Aorta (tissue), 5 donors: ENCODE measurements at regions not wholly inside any gene's neighbourhood (a gene's known extent, or its start where the extent isn't known, plus 50 kb on each side); places are given as distances from the start of the nearest gene placed in this dataset.
"Not testable (repeated sequence)": the region's sequence is repeated elsewhere in the genome, so short reads cannot be mapped to it uniquely, and the experiment has no call there.

ENCODE experiments used
- ATAC-seq: fragments of 200-7000 bp; cut with Tn5 transposase; one replicate; pipeline ENCODE4 v1.9.1; 2022; ENCODE audit warnings: moderate library complexity; ENCODE audit not compliant: low FRiP score
- DNase-seq, 2 donors: peaks; one replicate each; pipeline ENCODE4 v3.0.0-alpha.2; 2020
- H3K27ac ChIP-seq, 2 donors: one replicate each; pipeline ENCODE4 v1.5.1; 2013; ENCODE audit warnings: low read length in 2 of 2, mild to moderate bottlenecking in 2 of 2, moderate library complexity in 2 of 2, control low read depth in 1 of 2, inconsistent platforms in 1 of 2, low read depth in 1 of 2
- H3K27me3 ChIP-seq, 2 donors: one replicate each; pipeline ENCODE4 v1.6.1; 2013; ENCODE audit warnings: control low read depth in 1 of 2, low read length in 1 of 2, mild to moderate bottlenecking in 1 of 2, moderate library complexity in 1 of 2; ENCODE audit not compliant: insufficient read depth in 2 of 2, control insufficient read depth in 1 of 2
- H3K36me3 ChIP-seq, 2 donors: one replicate each; pipeline ENCODE4 v1.6.1; 2013; ENCODE audit warnings: control low read depth in 1 of 2, low read length in 1 of 2, mild to moderate bottlenecking in 1 of 2; ENCODE audit not compliant: insufficient read depth in 2 of 2, control insufficient read depth in 1 of 2
- H3K4me1 ChIP-seq, 2 donors: one replicate each; pipeline ENCODE4 v1.6.1; 2013; ENCODE audit warnings: low read length in 2 of 2, control low read depth in 1 of 2, mild to moderate bottlenecking in 1 of 2, moderate library complexity in 1 of 2; ENCODE audit not compliant: insufficient read depth in 2 of 2, control insufficient read depth in 1 of 2
- H3K4me3 ChIP-seq, 2 donors: one replicate each; pipeline ENCODE4 v1.5.1; 2013; ENCODE audit warnings: low read length in 2 of 2, control low read depth in 1 of 2, mild to moderate bottlenecking in 1 of 2
- H3K9me3 ChIP-seq: one replicate; pipeline ENCODE4 v1.6.1; 2013; ENCODE audit warnings: mild to moderate bottlenecking, low read length; ENCODE audit not compliant: control insufficient read depth
- WGBS, 2 donors: extraction: QIAGEN DNeasy Blood & Tissue Kit; methylation state at CpG; one replicate each; pipeline ENCODE4 v1.1.7; 2013; 5-methylcytosine and 5-hydroxymethylcytosine counted together
- intact Hi-C, 2 donors: fragments of 100-400 bp; cut with DNase I; formaldehyde crosslinking; loops; one replicate each; pipeline versions ENCODE4 v1.14.2 to v1.15.0; 2022
- donor health status: healthy with polysubstance abuse.
- donor health status: Bipolar disorder and iron deficiency.
- donor health status: DM: no; HTN: no; CAD: no.
- donor health status: DM: no; HTN: no; CAD: no.
- donor health status: DM: yes; HTN: yes; CAD: no.

DNA sequence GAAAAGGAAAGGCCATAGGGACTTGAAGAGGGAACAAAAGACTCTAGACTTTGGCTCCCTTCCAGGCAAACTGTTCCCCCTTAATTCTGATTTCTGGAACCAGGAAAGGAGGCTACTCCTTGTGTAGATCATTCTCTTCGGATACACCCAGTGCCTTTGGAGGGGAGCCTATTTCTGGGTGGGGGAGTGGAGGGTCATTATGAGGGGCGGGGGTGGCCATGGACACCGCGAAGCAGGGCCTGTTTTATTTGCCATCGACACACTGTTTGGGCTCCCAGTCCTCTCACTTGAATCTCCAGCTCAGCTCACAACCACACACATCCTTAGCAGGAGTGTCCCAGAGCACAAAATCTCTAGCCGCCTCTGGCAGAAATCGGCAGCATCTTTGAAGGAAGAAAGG lies 132.3 kb downstream of the PXDC1 start:
- no peaks in the 10 kb centered on the region for H3K36me3 ChIP-seq
- no peak for ATAC-seq
- H3K27me3 ChIP-seq: no peaks in the 10 kb centered on the region
- H3K4me1 ChIP-seq: no peaks in the 10 kb centered on the region
- no peak for DNase-seq
- intact Hi-C loops: no loop called here
- no peak overlapping the region for H3K27ac ChIP-seq
- no peak overlapping the region for H3K4me3 ChIP-seq
- H3K9me3 ChIP-seq: no peaks in the 10 kb centered on the region
- WGBS, 2 donors: 93 to 94% methylated on average over 7 of the region's 7 CpGs

DNA sequence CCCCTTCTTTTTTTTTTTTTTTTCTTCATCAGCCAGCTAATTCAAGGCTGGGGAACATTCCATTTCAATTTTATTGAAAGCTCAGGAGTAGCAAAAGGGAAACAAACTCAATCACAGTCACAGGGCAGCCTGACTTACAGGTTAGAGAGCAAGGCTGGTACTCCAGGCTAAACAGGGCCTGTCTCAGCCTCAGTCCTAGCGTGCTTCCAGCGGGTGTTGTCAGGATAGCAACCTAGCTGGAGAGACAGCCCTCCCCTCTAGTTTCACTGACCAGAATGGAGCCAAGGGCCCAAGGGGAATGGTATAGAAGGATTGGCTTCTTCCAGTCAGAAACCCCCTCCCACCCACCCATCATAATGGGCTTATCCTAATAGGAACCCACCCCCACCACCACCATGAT lies 132.9 kb downstream of the PXDC1 start:
- ATAC-seq: no peak
- no peaks in the 10 kb centered on the region for H3K27me3 ChIP-seq
- no peak overlapping the region for H3K27ac ChIP-seq
- H3K4me3 ChIP-seq: no peak overlapping the region
- WGBS, 2 donors: 93 to 99% methylated on average over 2 of the region's 2 CpGs
- H3K36me3 ChIP-seq: no peaks in the 10 kb centered on the region
- intact Hi-C loops: no loop called here
- no peak for DNase-seq
- H3K4me1 ChIP-seq: no peaks in the 10 kb centered on the region
- no peaks in the 10 kb centered on the region for H3K9me3 ChIP-seq

DNA sequence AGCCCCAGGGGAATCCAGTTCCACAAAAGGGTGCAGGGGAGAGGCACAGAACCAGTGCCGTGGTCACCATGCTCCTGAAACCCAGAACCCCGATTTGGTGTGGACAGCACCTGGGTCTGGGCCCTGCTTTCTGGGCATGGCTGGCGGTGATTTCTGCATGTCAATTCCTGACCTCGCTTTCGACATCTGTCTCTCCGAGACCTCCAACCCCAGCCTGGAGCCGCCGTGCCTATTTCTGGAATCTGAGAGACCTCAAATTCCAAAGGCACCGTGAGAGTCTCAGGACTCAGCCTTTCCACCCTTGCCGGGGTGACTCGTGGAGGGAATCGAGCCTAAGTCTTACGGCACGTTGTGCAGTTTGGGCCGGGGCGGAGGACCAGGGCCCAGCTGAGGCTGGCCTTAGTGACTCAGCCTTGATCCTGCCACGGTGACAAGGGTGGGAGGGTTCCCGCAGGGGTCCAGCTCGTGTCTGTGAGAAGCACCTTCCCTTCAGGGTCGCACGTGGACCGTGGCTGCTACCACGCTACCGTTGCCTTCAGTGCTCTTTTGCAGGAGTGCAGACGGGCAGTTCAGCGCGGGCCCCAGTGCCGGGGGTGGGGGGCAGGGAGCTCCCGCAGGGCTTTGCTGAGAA lies 133.7 kb downstream of the PXDC1 start:
- no peak for DNase-seq
- H3K9me3 ChIP-seq: no peaks in the 10 kb centered on the region
- no peak overlapping the region for H3K27ac ChIP-seq
- intact Hi-C loops: no loop called here
- H3K27me3 ChIP-seq: no peaks in the 10 kb centered on the region
- ATAC-seq: no peak
- no peaks in the 10 kb centered on the region for H3K36me3 ChIP-seq
- H3K4me1 ChIP-seq: no peaks in the 10 kb centered on the region
- 77 to 78% methylated on average over 29 of the region's 29 CpGs for WGBS, 2 donors
- H3K4me3 ChIP-seq: no peak overlapping the region

DNA sequence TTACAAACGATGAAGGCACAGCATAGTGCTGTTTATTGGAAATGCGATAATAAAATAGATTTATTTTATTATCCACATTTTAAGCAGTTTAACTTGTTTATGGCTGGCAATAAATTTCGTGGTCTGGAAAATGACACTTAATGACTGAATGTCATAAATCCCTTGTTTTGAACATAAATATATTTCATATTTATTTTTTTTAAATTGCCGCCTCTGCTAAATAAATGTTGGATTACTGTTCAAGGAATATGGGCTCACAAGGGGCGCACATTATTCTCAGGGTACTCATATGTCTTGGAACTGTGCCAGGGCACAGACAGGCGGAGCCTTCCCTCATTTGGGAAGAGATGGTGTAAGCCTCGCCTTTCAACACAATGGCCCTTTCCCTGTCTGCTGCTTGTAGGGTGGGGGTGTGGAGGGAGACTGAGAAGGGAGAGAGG lies 134.3 kb downstream of the PXDC1 start:
- intact Hi-C loops: no loop called here
- H3K27me3 ChIP-seq: no peaks in the 10 kb centered on the region
- DNase-seq: no peak
- no peak for ATAC-seq
- 73 to 77% methylated on average over 7 of the region's 7 CpGs for WGBS, 2 donors
- H3K4me3 ChIP-seq: no peak overlapping the region
- H3K9me3 ChIP-seq: no peaks in the 10 kb centered on the region
- H3K4me1 ChIP-seq: no peaks in the 10 kb centered on the region
- H3K27ac ChIP-seq: no peak overlapping the region
- no peaks in the 10 kb centered on the region for H3K36me3 ChIP-seq

DNA sequence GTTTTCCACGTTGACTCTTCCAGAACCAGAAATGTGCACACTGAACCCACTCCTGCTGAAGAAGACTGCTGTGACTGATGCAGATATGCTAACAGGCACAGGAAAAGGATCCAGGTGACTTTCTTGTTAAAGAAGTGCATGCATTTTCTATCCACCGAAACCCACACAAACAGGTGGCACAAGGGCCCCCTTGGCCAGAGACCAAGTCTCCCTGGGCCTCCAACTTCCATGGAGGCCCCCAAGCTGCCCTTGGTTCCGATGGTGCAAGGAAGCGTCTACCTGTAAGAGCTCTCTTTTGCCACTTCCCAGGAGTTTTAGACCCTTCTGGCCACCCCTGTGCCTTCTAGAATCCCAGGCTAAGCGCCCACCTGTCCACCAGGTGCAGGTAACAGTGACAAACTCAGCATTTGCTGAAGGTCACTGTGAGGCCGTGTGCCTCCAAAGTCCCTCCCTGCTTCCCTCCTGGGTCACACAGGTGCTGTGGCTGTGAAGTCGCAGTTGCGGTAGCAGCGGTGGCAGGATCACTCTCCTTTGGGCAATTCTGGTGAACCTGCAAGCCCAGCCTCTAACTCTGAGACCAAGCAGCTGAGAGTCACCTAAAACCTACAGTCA lies 134.8 kb downstream of the PXDC1 start:
- Histone ChIP-seq H3K4me3 (no peak overlapping the region), H3K4me1 (no peaks in the 10 kb centered on the region), H3K27me3 (no peaks in the 10 kb centered on the region), H3K27ac (no peak overlapping the region), H3K36me3 (no peaks in the 10 kb centered on the region), H3K9me3 (no peaks in the 10 kb centered on the region)
- WGBS, 2 donors: 94 to 98% methylated on average over 9 of the region's 9 CpGs
- no peak for DNase-seq
- no peak for ATAC-seq
- intact Hi-C loops: no loop called here

- H3K4me1 ChIP-seq: no peaks in the 10 kb centered on the region
- no peaks in the 10 kb centered on the region for H3K27me3 ChIP-seq
- ATAC-seq (no peak), DNase-seq (no peak)
- no peaks in the 10 kb centered on the region for H3K36me3 ChIP-seq
- 90 to 91% methylated on average over 11 of the region's 11 CpGs for WGBS, 2 donors
- intact Hi-C loops: no loop called here
- H3K27ac ChIP-seq: no peak overlapping the region
- no peaks in the 10 kb centered on the region for H3K9me3 ChIP-seq
- no peak overlapping the region for H3K4me3 ChIP-seq
Observed at GRCh38 chr6:3615391-3616380, 135.8 kb downstream of the PXDC1 start.

DNA sequence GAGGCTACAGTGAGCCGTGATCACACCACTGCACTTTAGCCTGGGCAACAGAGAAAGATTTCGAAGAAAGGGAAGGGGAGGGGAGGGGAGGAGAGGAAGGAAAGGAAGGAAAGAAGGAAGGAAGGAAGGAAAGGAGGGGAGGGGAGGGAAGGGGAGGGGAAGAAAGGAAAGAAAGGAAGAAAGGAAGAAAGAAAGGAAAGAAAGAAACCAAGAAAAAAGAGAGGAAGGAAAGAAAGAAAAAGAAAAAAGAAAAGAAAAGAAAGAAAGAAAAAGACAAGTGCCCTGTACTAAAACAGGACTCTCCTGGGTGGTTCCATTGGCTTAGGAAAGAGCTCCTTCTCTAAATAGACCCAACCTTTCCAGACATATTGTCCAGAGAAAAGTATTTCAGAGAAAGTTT lies 136.6 kb downstream of the PXDC1 start:
- intact Hi-C loops: no loop called here

GRCh38 chr6:3613565-3613964 lies 137.9 kb downstream of the PXDC1 start:
- DNase-seq, H3K9me3 ChIP-seq, H3K4me3 ChIP-seq, H3K4me1 ChIP-seq, H3K27ac ChIP-seq, intact Hi-C loops, H3K27me3 ChIP-seq, ATAC-seq, H3K36me3 ChIP-seq: not testable (repeated sequence)
- WGBS, 2 donors: 89 to 93% methylated on average over 1 of the region's 1 CpG

More for the DNA sequence above, 136.6 kb downstream of the PXDC1 start:
- DNase-seq (no peak), ATAC-seq (no peak)
- 70 to 89% methylated on average over 2 of the region's 2 CpGs for WGBS, 2 donors
- Histone ChIP-seq H3K4me1 (no peaks in the 10 kb centered on the region), H3K36me3 (no peaks in the 10 kb centered on the region), H3K27me3 (no peaks in the 10 kb centered on the region), H3K9me3 (no peaks in the 10 kb centered on the region), H3K27ac (no peak overlapping the region), H3K4me3 (no peak overlapping the region)
